ENCODE measurements at regions not wholly inside any gene's neighbourhood (a gene's known extent, or its start where the extent isn't known, plus 50 kb on each side); places are given as distances from the start of the nearest gene placed in this dataset.

- H3K4me2 ChIP-seq (ENCODE audit: low read depth, low read length): no peak overlapping the region
- intact Hi-C loops (cut with micrococcal nuclease; ENCODE audit: unreplicated experiment) (no loop called here), in situ Hi-C loops (cut with HindIII; ENCODE audit: extremely low pct_ligation_motif_present, low pct_unique_long_range_greater_than_20kb) (no loop called here)
- TF ChIP-seq ZNF749 (CRISPR knock-in tag; IDR thresholded peaks at IDR 0.05; ENCODE audit: borderline replicate concordance): no peak
- no peak for TF ChIP-seq SMARCC2 (IDR thresholded peaks at IDR 0.05)
- TF ChIP-seq ZNF547 (CRISPR knock-in tag; IDR thresholded peaks at IDR 0.05): no peak
- no peak for TF ChIP-seq RERE (CRISPR knock-in tag; IDR thresholded peaks at IDR 0.05; ENCODE audit: low read depth)
- TF ChIP-seq SOX6 (IDR thresholded peaks at IDR 0.05): no peak
- TF ChIP-seq SOX6 (CRISPR knock-in tag; IDR thresholded peaks at IDR 0.05): no peak
- H3K4me3 ChIP-seq (replicated peaks in 1 of 3; ENCODE audit: insufficient read depth in 1 of 3, low read depth in 2 of 3, low read length in 3 of 3): no peak overlapping the region
- no peaks in the 10 kb centered on the region for H3K79me2 ChIP-seq (ENCODE audit: insufficient read depth, low read length)
- DNase-seq (ENCODE audit: low spot score): no peak
- 5% methylated on average over 6 of the region's 8 CpGs for WGBS (ENCODE audit: low lambda C conversion rate)
- H3K36me3 ChIP-seq (replicated peaks in 1 of 2; ENCODE audit: control insufficient read depth in 1 of 2, insufficient read depth in 2 of 2, low read length in 2 of 2): no peaks in the 10 kb centered on the region
- H2AFZ ChIP-seq (ENCODE audit: low read length): no peak overlapping the region
- no peak overlapping the region for H3K27ac ChIP-seq (ENCODE audit: extremely low read length, insufficient read depth, low read length)
- POLR2A ChIA-PET: no interaction called here
- CTCF ChIA-PET (ENCODE audit: low intra/inter-chr PET ratio, low total read pairs): no interaction called here
- peaks cover 76% of the 10 kb centered on the region for H3K9me3 ChIP-seq (ENCODE audit: low read length)
- ATAC-seq: no peak
- no TSS peak for BruUV-seq (replicated peaks)
- no peaks in the 10 kb centered on the region for H4K20me1 ChIP-seq (ENCODE audit: insufficient read depth, low read length)
- FAIRE-seq: no peak
- H3K9ac ChIP-seq (ENCODE audit: insufficient read depth, low read depth, low read length): no peak overlapping the region
- no peaks in the 10 kb centered on the region for H3K4me1 ChIP-seq (ENCODE audit: insufficient read depth, low read length)
- no peaks in the 10 kb centered on the region for H3K27me3 ChIP-seq (ENCODE audit: control insufficient read depth in 1 of 2, insufficient read depth in 2 of 2, low read length in 2 of 2)
Measured at GRCh38 chr19:31610018-31610417, 260.8 kb upstream of the TSHZ3 start.

Measured in HepG2 (cell line).